ENCODE measurements at regions not wholly inside any gene's neighbourhood (a gene's known extent, or its start where the extent isn't known, plus 50 kb on each side); places are given as distances from the start of the nearest gene placed in this dataset.

GRCh38 chr2:104904889-104905288 lies 51.0 kb downstream of the POU3F3 start:
- H2AFZ ChIP-seq (ENCODE audit: low read depth), result no peak overlapping the region
- H3K4me1 ChIP-seq (ENCODE audit: low read depth, poor library complexity, severe bottlenecking), result no peaks in the 10 kb centered on the region
- no peaks in the 10 kb centered on the region for H3K27me3 ChIP-seq (ENCODE audit: insufficient read depth, low read depth)
- no peak for TF ChIP-seq CTCF (conservative IDR thresholded peaks at IDR 0.05; ENCODE audit: low read depth, low read length)
- H3K27ac ChIP-seq, result no peak overlapping the region
- H3K9ac ChIP-seq, result no peak overlapping the region
- H3K4me2 ChIP-seq, result no peak overlapping the region
- no peaks in the 10 kb centered on the region for H4K20me1 ChIP-seq (ENCODE audit: insufficient read depth)
- H3K79me2 ChIP-seq (ENCODE audit: insufficient read depth, low read depth), result no peaks in the 10 kb centered on the region
- H3K36me3 ChIP-seq (ENCODE audit: insufficient read depth), result no peaks in the 10 kb centered on the region
- no peak overlapping the region for H3K4me3 ChIP-seq (IDR thresholded peaks at IDR 0.05; ENCODE audit: insufficient read depth, low read depth, low read length)

- Histone ChIP-seq H3K79me2 (ENCODE audit: insufficient read depth, low read depth) (no peaks in the 10 kb centered on the region), H3K27ac (no peak overlapping the region), H2AFZ (ENCODE audit: low read depth) (no peak overlapping the region), H3K27me3 (ENCODE audit: insufficient read depth, low read depth) (no peaks in the 10 kb centered on the region), H3K9ac (no peak overlapping the region), H4K20me1 (ENCODE audit: insufficient read depth) (no peaks in the 10 kb centered on the region), H3K4me1 (ENCODE audit: low read depth, poor library complexity, severe bottlenecking) (no peaks in the 10 kb centered on the region), H3K4me3 (IDR thresholded peaks at IDR 0.05; ENCODE audit: insufficient read depth, low read depth, low read length) (no peak overlapping the region), H3K36me3 (ENCODE audit: insufficient read depth) (no peaks in the 10 kb centered on the region), H3K4me2 (no peak overlapping the region)
- TF ChIP-seq CTCF (conservative IDR thresholded peaks at IDR 0.05; ENCODE audit: low read depth, low read length), result no peak
These were observed 55.4 kb downstream of the POU3F3 start for GRCh38 chr2:104909317-104909716.

GRCh38 chr2:104914509-104914908 lies 60.6 kb downstream of the POU3F3 start:
- H2AFZ ChIP-seq (ENCODE audit: low read depth), result no peak overlapping the region
- H3K27me3 ChIP-seq (ENCODE audit: insufficient read depth, low read depth), result no peaks in the 10 kb centered on the region
- H3K27ac ChIP-seq, result no peak overlapping the region
- H3K36me3 ChIP-seq (ENCODE audit: insufficient read depth), result no peaks in the 10 kb centered on the region
- no peak overlapping the region for H3K9ac ChIP-seq
- H3K4me3 ChIP-seq (IDR thresholded peaks at IDR 0.05; ENCODE audit: insufficient read depth, low read depth, low read length), result no peak overlapping the region
- TF ChIP-seq CTCF (conservative IDR thresholded peaks at IDR 0.05; ENCODE audit: low read depth, low read length), result no peak
- no peaks in the 10 kb centered on the region for H3K79me2 ChIP-seq (ENCODE audit: insufficient read depth, low read depth)
- no peaks in the 10 kb centered on the region for H4K20me1 ChIP-seq (ENCODE audit: insufficient read depth)
- H3K4me2 ChIP-seq, result no peak overlapping the region
- no peaks in the 10 kb centered on the region for H3K4me1 ChIP-seq (ENCODE audit: low read depth, poor library complexity, severe bottlenecking)

- Histone ChIP-seq H3K9ac (no peak overlapping the region), H3K4me1 (ENCODE audit: low read depth, poor library complexity, severe bottlenecking) (no peaks in the 10 kb centered on the region), H3K36me3 (ENCODE audit: insufficient read depth) (no peaks in the 10 kb centered on the region), H3K27ac (no peak overlapping the region), H2AFZ (ENCODE audit: low read depth) (no peak overlapping the region), H3K4me2 (no peak overlapping the region), H4K20me1 (ENCODE audit: insufficient read depth) (no peaks in the 10 kb centered on the region), H3K4me3 (IDR thresholded peaks at IDR 0.05; ENCODE audit: insufficient read depth, low read depth, low read length) (no peak overlapping the region), H3K27me3 (ENCODE audit: insufficient read depth, low read depth) (no peaks in the 10 kb centered on the region), H3K79me2 (ENCODE audit: insufficient read depth, low read depth) (no peaks in the 10 kb centered on the region)
- TF ChIP-seq CTCF (conservative IDR thresholded peaks at IDR 0.05; ENCODE audit: low read depth, low read length), result no peak
These were observed 61.3 kb downstream of the POU3F3 start for GRCh38 chr2:104915107-104915793.
